H1 (cell line): ENCODE measurements at regions not wholly inside any gene's neighbourhood (a gene's known extent, or its start where the extent isn't known, plus 50 kb on each side); places are given as distances from the start of the nearest gene placed in this dataset.

ENCODE experiments used
- BRCA1 ChIP-seq: IDR thresholded peaks from 2 replicates; pipeline ENCODE4 v1.6.1; 2012; ENCODE audit warnings: low read depth, low read length, improper control_type of control experiment
- CBX5 ChIP-seq: fragments of 300-800, 300-1000 bp; sonication (generic); IDR thresholded peaks from 2 replicates; pipeline ENCODE4 v1.7.1; 2016; ENCODE audit warnings: antibody characterized with exemption, low read length, low read depth
- CHD1 ChIP-seq: IDR thresholded peaks from 2 replicates; pipeline ENCODE4 v1.6.1; 2012; ENCODE audit warnings: low read depth, low read length, improper control_type of control experiment
- FOSL1 ChIP-seq: IDR thresholded peaks from 2 replicates; pipeline ENCODE4 v1.6.1; 2011; ENCODE audit warnings: mild to moderate bottlenecking, low read depth, low read length, moderate library complexity; ENCODE audit not compliant: insufficient read depth
- KDM5A ChIP-seq: fragments of 200-600 bp; IDR thresholded peaks from 2 replicates; pipeline ENCODE4 v1.7.1; 2012; ENCODE audit warnings: mild to moderate bottlenecking, low read length, inconsistent platforms, mixed read lengths
- PHF8 ChIP-seq: fragments of 200-600 bp; sonication (generic); conservative IDR thresholded peaks from 2 replicates; pipeline ENCODE4 v1.7.1; 2012; ENCODE audit warnings: low read depth, mild to moderate bottlenecking, inconsistent platforms, low read length, moderate library complexity
- RXRA ChIP-seq: IDR thresholded peaks from 2 replicates; pipeline ENCODE4 v1.6.1; 2011; ENCODE audit warnings: low read depth, mild to moderate bottlenecking, low read length, moderate library complexity; ENCODE audit not compliant: insufficient read depth
- SIRT6 ChIP-seq: IDR thresholded peaks from one replicate; pipeline ENCODE4 v1.7.1; 2012; ENCODE audit warnings: low read length, inconsistent platforms
- SP1 ChIP-seq: IDR thresholded peaks from 2 replicates; pipeline ENCODE4 v1.6.1; 2011; ENCODE audit warnings: low read depth, low read length
- SUZ12 ChIP-seq: fragments of 200-600 bp; sonication (generic); IDR thresholded peaks from 2 replicates; pipeline ENCODE4 v1.6.1; 2012; ENCODE audit warnings: mild to moderate bottlenecking, inconsistent platforms, low read length, moderate library complexity, mixed read lengths
- TAF7 ChIP-seq: optimal IDR thresholded peaks from 2 replicates; pipeline ENCODE3; 2011; ENCODE audit warnings: low read depth, mild to moderate bottlenecking, inconsistent platforms, low read length, moderate library complexity, borderline replicate concordance
- TF ChIP-seq, protein P1 (sequence below): fragments of 300-600 bp; sonication (generic); IDR thresholded peaks from 2 replicates; pipeline ENCODE4 v1.7.1; 2012; ENCODE audit warnings: low read length, moderate library complexity, mild to moderate bottlenecking, inconsistent platforms; ENCODE audit not compliant: insufficient replicate concordance

- TF ChIP-seq, protein P1, sequence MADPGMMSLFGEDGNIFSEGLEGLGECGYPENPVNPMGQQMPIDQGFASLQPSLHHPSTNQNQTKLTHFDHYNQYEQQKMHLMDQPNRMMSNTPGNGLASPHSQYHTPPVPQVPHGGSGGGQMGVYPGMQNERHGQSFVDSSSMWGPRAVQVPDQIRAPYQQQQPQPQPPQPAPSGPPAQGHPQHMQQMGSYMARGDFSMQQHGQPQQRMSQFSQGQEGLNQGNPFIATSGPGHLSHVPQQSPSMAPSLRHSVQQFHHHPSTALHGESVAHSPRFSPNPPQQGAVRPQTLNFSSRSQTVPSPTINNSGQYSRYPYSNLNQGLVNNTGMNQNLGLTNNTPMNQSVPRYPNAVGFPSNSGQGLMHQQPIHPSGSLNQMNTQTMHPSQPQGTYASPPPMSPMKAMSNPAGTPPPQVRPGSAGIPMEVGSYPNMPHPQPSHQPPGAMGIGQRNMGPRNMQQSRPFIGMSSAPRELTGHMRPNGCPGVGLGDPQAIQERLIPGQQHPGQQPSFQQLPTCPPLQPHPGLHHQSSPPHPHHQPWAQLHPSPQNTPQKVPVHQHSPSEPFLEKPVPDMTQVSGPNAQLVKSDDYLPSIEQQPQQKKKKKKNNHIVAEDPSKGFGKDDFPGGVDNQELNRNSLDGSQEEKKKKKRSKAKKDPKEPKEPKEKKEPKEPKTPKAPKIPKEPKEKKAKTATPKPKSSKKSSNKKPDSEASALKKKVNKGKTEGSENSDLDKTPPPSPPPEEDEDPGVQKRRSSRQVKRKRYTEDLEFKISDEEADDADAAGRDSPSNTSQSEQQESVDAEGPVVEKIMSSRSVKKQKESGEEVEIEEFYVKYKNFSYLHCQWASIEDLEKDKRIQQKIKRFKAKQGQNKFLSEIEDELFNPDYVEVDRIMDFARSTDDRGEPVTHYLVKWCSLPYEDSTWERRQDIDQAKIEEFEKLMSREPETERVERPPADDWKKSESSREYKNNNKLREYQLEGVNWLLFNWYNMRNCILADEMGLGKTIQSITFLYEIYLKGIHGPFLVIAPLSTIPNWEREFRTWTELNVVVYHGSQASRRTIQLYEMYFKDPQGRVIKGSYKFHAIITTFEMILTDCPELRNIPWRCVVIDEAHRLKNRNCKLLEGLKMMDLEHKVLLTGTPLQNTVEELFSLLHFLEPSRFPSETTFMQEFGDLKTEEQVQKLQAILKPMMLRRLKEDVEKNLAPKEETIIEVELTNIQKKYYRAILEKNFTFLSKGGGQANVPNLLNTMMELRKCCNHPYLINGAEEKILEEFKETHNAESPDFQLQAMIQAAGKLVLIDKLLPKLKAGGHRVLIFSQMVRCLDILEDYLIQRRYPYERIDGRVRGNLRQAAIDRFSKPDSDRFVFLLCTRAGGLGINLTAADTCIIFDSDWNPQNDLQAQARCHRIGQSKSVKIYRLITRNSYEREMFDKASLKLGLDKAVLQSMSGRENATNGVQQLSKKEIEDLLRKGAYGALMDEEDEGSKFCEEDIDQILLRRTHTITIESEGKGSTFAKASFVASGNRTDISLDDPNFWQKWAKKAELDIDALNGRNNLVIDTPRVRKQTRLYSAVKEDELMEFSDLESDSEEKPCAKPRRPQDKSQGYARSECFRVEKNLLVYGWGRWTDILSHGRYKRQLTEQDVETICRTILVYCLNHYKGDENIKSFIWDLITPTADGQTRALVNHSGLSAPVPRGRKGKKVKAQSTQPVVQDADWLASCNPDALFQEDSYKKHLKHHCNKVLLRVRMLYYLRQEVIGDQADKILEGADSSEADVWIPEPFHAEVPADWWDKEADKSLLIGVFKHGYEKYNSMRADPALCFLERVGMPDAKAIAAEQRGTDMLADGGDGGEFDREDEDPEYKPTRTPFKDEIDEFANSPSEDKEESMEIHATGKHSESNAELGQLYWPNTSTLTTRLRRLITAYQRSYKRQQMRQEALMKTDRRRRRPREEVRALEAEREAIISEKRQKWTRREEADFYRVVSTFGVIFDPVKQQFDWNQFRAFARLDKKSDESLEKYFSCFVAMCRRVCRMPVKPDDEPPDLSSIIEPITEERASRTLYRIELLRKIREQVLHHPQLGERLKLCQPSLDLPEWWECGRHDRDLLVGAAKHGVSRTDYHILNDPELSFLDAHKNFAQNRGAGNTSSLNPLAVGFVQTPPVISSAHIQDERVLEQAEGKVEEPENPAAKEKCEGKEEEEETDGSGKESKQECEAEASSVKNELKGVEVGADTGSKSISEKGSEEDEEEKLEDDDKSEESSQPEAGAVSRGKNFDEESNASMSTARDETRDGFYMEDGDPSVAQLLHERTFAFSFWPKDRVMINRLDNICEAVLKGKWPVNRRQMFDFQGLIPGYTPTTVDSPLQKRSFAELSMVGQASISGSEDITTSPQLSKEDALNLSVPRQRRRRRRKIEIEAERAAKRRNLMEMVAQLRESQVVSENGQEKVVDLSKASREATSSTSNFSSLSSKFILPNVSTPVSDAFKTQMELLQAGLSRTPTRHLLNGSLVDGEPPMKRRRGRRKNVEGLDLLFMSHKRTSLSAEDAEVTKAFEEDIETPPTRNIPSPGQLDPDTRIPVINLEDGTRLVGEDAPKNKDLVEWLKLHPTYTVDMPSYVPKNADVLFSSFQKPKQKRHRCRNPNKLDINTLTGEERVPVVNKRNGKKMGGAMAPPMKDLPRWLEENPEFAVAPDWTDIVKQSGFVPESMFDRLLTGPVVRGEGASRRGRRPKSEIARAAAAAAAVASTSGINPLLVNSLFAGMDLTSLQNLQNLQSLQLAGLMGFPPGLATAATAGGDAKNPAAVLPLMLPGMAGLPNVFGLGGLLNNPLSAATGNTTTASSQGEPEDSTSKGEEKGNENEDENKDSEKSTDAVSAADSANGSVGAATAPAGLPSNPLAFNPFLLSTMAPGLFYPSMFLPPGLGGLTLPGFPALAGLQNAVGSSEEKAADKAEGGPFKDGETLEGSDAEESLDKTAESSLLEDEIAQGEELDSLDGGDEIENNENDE = no peak
- no peak for TF ChIP-seq SIRT6
- TF ChIP-seq TAF7 = no peak
- TF ChIP-seq CHD1 = no peak
- no peak for TF ChIP-seq FOSL1
- no peak for TF ChIP-seq BRCA1
- TF ChIP-seq SP1 = no peak
- TF ChIP-seq PHF8 = no peak
- no peak for TF ChIP-seq CBX5
- TF ChIP-seq RXRA = no peak
- no peak for TF ChIP-seq SUZ12
- no peak for TF ChIP-seq KDM5A
Measured at GRCh38 chr4:136337216-136337615, 1195.1 kb downstream of the PCDH18 start (continued).
